NCI-H2171 (cell line): ENCODE measurements at regions not wholly inside any gene's neighbourhood (a gene's known extent, or its start where the extent isn't known, plus 50 kb on each side); places are given as distances from the start of the nearest gene placed in this dataset.

ENCODE experiments used
- DNase-seq: peaks from one replicate; lab custom pipeline; 2025; lab: John Stamatoyannopoulos, UW

DNA sequence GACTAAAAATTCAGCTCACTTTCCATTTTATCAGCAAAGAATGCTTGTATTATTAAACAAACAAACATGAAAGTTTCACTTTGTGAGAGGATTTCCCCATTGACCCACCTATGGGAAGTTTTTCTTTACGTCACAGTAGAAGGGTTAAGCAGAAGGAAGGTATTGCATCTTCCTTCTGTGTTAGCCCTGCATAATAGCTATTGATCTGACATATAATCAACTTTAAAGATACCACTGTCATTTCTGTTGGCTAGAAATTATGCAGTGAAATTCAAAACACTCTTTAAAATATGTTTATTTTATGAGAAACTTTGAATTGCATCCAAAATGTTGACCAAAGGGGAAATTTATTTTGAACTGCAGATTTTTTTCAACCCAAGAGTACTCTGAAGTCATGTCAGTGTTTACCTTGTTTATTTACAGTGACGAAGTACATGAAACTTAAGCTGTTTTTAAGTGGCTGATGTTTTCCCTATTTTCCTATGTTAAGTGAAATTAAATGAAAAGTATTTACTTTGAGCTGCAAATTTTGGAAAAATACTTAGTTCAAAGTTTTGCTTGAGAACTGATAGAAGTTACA is 566.4 kb downstream of the ZEB2 start:
- no peak for DNase-seq

DNA sequence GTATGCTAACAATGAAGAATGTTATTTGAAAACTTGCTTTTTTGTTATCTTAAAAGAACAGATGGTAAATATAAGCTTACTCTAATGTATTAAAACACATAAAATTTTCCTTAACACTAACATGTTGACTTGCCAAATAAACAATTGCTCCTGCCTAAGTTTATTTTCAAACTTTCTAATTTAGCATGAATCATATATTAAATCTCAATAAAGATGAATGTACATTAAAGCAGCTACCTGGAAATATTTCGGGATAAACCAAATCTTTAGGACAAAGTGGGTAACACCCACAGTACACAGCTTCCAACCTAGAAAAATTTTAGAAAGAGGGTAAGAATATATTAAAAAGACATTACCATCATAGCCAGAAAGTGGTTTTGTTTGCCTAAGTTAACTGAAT is 567.4 kb downstream of the ZEB2 start:
- DNase-seq, result no peak

DNA sequence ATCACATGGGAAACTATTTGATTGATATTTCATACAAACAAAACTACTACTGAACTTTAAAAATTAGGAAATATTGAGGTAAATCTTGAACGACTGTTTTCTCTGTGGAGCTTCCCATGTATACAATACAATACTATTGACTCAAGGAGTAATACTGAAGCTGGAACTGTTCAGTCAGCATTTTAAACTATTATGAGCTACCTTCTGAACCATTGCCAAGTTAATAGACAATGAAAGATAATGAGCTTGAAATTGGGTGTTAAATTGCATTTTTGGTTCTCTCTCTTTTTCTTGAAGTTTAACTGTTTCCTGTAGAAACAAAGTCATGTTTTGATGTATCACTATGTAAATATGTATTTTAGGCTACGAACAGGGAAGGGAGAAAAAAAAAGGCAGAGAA is 569.2 kb downstream of the ZEB2 start:
- DNase-seq, result no peak

DNA sequence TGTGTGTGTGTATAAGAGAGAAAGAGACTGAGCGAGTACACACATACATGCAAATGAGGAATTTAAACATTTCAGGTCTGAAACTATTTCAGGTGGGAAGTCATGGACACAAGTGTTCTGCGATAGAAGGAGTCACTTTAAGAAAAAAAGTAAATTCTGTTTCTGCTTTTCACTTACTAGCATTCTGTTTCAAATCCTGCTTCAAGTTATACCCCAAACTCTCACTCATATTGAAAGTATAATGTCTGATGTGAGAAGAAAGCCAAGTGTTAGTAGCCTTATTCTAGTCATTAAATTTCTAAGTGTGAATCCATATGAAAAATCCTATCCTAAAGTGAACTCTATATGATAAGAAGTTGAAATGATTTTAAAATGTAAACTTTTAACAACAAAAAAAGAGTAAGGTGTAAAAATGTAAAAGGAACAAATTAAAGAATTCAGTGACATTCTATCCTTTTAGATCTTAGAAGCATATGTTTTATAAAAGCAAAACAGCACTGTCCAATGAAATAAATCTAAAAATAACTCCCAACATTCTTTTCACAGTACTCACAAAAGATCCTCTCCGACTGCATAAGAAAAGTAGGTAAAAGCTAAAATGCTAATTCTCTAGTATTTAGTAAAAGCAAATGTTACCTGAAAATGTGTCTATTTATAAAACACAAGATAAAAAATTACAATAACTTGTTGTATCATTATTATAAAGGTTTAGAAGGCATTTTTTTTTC is 570.6 kb downstream of the ZEB2 start:
- DNase-seq, result no peak

DNA sequence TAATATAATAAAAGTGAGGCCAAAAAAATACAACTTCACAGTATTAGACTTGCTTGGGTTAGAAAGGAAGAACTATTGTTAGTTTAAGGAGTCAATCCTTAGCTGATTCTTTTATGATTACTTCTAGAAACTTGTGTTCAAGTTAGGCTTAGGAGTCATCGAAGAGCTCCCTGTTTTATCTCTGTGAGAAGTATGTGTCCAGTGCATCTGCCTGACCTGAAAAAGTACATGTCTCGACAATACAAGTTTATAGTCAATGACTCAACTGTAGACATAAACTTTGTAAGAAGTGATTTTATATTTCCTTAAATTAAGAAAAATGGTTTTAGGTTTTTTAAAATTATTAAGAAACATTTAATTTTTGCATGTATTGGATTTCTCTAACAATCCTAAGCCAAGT is 571.2 kb downstream of the ZEB2 start:
- no peak for DNase-seq

- DNase-seq, result peak; percentile 27
These were observed 573.2 kb downstream of the ZEB2 start for GRCh38 chr2:143946436-143947391.

DNA sequence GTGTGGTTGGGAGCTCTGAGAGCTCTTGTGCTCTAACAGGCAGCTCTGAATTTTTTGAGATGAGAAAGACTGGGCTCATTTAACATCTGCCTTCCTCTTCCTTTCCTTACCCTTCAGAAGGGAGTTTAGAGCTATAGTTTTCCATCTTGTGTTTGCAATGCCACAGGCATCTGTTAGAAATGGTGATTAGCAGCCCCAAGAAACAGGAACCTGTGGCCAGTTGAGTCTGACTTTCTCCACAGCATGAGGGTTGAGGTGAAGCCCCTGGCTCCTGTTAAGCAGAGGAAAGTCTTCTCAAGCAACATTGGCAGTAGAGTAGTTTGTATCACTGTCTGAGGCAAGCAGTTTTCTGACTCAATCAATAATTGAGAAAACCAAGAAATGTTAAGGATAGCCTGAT is 577.4 kb downstream of the ZEB2 start:
- no peak for DNase-seq

- DNase-seq, result no peak
These were observed 579.2 kb downstream of the ZEB2 start for GRCh38 chr2:143940720-143941119.

- DNase-seq, result no peak
These were observed 580.1 kb downstream of the ZEB2 start for GRCh38 chr2:143939626-143940330.

GRCh38 chr2:143937723-143938350 is 582.1 kb downstream of the ZEB2 start:
- peak; percentile 35 for DNase-seq

DNA sequence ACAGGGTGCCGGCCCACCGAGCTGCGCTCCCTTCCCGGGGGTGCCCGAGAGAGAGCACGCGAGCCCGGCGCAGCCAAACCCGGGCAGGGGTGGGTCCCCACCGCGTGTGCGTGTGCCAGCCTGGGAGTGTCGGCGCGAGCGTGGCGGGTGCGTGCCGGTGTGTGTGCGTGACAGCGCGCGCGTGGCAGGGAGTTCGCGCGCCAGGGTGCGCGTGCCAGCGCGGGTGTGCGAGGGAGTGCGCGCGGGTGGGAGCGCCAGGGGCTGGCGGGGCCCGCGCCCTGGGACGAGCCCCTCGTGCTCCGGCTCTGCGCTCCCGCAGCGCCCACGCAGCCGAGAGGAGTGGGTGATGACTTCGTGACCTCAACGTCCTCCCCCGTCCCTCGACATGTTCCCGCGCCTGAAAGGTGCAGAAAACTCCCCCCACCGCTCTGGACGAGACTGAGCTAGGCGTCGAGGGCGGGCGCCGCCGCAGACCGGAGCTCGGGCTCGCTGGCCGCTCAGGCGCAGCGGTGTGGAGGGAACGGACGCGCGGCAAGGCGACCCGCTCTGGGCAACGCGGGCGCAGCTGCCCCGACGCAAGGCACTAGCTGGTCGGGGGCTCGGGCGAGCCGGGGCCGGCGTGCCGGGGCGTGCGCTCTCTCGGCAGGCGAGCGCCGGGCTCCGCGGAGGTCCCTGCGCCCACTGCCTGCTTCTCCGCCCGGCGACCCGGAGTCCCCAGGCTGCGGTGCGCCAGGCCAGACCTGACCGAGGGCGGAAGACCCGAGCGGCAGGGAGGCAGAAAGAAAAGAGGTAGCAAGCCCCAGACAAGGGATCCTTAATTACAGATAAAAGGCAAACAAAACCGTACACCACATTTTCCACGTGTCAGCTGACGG is 582.8 kb downstream of the ZEB2 start:
- DNase-seq, result peak; percentile 30

GRCh38 chr2:143936538-143936847 is 583.4 kb downstream of the ZEB2 start:
- DNase-seq, result no peak

DNA sequence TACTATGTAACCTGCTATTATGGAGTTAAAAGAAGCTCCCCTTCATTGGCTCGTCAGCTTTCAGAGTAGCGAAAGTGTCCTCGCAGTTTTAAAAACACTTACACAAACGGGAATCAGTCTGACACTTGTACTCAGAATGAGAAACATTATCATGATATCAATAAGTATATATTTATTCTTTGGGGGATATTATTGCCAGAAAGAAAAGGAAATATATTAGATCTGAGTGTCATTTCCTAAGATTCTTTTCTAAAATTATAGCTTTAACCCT is 584.5 kb downstream of the ZEB2 start:
- DNase-seq, result no peak

- no peak for DNase-seq
These were observed 585.1 kb downstream of the ZEB2 start for GRCh38 chr2:143934626-143935481.

DNA sequence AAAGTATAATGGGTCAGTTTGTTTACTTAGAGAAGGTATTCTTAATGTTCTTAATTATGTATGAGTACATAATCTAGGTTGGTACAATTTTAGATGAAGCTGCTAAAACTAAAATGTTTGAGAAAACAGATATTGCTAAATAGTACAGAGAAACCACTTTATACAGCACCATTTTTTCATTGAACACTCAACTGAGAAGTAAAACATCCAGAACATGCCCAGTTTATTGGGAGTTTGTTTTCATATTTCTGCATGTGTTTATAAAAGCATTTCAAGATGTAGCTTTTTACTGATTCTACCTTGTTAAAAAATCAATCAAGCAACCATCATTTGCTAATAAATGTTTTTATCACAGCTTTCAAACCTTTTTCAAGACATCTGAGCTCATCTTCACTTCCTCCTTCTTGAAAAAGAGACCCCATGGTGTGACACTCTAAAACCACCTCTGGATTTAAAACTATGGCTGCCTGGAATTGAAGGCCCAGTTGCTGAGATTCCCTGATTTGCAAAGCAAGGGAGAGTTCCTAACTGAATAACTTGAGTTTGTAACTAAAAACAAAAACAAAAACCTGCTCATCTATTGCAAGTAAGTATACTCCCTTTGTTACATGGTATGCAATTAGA is 585.9 kb downstream of the ZEB2 start:
- DNase-seq, result no peak

DNA sequence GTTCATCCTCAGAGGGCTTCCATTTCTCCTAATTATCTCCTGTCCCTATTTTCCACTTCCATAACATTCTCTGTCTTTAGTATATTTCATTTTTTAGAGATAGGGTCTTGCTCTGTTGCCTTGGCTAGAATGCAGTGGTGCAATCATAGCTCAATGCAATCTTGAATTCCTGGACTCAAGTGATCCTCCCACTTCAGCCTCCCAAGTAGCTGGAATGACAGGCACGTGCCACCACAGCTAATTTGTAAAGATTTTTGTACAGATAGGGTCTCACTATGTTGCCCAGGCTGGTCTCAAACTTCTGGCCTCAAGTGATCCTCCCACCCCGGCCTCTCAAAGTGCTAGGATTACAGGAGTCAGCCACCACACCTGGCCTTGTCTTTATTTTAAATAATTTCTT is 589.0 kb downstream of the ZEB2 start:
- DNase-seq, result no peak

- no peak for DNase-seq
These were observed 591.3 kb downstream of the ZEB2 start for GRCh38 chr2:143928613-143929012.

- no peak for DNase-seq
These were observed 591.7 kb downstream of the ZEB2 start for GRCh38 chr2:143928184-143928583.

DNA sequence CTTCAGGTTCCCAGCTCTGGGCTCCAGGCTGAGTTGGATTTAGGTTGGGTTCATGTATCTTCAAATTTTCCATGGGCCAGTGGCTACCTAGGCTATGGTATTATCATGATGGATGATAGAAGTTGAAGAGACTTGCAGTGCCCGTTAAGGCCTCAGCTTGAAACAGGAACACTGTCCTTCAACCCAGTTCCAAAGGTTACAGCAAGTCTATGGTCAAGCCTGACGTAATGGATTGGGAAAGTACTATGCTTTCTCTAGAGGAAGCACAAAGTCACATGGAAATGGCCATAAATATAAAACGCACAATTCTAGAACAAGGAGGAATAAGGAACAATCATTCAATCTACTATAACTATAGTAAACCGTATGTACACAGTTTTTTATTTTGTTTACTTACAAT is 593.2 kb downstream of the ZEB2 start:
- DNase-seq, result no peak
